ENCODE measurements at regions not wholly inside any gene's neighbourhood (a gene's known extent, or its start where the extent isn't known, plus 50 kb on each side); places are given as distances from the start of the nearest gene placed in this dataset.

DNA sequence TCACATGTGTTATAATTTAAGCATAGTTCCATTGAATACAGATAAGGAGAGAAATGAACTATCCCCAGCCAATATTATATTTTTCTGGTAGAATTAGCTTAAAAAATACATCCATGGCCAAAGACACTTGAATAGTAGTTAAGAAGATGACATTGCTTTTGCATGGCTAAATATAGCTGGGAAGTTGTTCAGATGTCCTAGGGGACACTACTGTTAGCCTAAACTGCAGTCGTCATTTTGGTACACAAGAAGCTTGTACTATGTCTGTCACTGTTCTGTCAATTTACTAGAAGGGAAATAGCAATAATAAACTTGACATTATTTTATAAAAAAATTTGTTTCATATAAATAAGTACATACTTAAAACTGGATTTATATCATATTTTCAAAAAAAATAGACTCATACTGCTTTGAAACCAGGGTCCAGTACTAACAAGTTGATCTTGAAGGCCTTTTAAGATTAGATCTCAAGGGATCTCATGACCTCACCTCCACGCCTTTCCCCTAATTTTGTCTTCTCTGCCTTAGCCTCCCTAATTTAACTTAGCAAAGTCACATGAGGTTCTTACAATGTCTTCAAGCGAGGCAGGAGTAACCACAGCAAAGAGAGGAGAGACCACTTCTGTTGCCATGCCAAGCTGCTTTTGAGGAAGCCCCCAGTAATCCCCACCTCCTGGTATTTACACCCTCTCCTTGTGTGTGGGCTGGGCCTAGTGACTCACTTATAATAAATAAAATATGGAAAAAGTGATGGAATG, 81.0 kb downstream of the AVPR1A start:
- Histone ChIP-seq H3K36me3 (ENCODE audit: low read depth, low read length) (no peaks in the 10 kb centered on the region), H3K9ac (ENCODE audit: low read length) (no peak overlapping the region), H3K9me3 (ENCODE audit: low read length) (no peaks in the 10 kb centered on the region), H3F3A (ENCODE audit: low read length, unreplicated experiment) (no peaks in the 10 kb centered on the region), H3K4me2 (ENCODE audit: low read length) (no peak overlapping the region), H3K79me2 (ENCODE audit: low read length) (no peaks in the 10 kb centered on the region), H3K27me3 (ENCODE audit: low read length) (no peaks in the 10 kb centered on the region), H3K9me2 (replicated peaks; ENCODE audit: low read length) (no peaks in the 10 kb centered on the region), H3K4me1 (ENCODE audit: insufficient read depth, low read length) (peaks cover 6% of the 10 kb centered on the region), H2AFZ (ENCODE audit: low read length) (no peak overlapping the region), H3K27ac (ENCODE audit: low read length) (no peak overlapping the region), H4K20me1 (ENCODE audit: low read length) (no peaks in the 10 kb centered on the region), H3K4me3 (ENCODE audit: low read length) (no peak overlapping the region)
- no TSS peak for BruUV-seq (replicated peaks)
- TF ChIP-seq, protein P1, sequence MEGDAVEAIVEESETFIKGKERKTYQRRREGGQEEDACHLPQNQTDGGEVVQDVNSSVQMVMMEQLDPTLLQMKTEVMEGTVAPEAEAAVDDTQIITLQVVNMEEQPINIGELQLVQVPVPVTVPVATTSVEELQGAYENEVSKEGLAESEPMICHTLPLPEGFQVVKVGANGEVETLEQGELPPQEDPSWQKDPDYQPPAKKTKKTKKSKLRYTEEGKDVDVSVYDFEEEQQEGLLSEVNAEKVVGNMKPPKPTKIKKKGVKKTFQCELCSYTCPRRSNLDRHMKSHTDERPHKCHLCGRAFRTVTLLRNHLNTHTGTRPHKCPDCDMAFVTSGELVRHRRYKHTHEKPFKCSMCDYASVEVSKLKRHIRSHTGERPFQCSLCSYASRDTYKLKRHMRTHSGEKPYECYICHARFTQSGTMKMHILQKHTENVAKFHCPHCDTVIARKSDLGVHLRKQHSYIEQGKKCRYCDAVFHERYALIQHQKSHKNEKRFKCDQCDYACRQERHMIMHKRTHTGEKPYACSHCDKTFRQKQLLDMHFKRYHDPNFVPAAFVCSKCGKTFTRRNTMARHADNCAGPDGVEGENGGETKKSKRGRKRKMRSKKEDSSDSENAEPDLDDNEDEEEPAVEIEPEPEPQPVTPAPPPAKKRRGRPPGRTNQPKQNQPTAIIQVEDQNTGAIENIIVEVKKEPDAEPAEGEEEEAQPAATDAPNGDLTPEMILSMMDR (conservative IDR thresholded peaks at IDR 0.05; ENCODE audit: low read depth, low read length), result no peak
- TF ChIP-seq EZH2 (IDR thresholded peaks at IDR 0.05; ENCODE audit: low read length, unreplicated experiment) (no peak), EZH2phosphoT487 (IDR thresholded peaks at IDR 0.05; ENCODE audit: borderline replicate concordance, low read length) (no peak)
- intact Hi-C loops (cut with micrococcal nuclease), result loop anchor here (1.0 to 5.0 kb wide), 4 partner anchors 103 to 488 kb away; partner anchors contain the start of gene PPM1H
- ChIA-PET POLR2A (ENCODE audit: unreplicated experiment) (interaction anchor here (0.5 kb wide), 1 partner anchor 270 kb away, joined by 5 read pairs; no protein-coding TSS in a partner anchor), CTCF (interaction anchor here (1.5 to 1.7 kb wide), 2 partner anchors 270 to 488 kb away, joined by 6 to 10 read pairs; no protein-coding TSS in a partner anchor)
- ATAC-seq (no peak), DNase-seq (no peak)

DNA sequence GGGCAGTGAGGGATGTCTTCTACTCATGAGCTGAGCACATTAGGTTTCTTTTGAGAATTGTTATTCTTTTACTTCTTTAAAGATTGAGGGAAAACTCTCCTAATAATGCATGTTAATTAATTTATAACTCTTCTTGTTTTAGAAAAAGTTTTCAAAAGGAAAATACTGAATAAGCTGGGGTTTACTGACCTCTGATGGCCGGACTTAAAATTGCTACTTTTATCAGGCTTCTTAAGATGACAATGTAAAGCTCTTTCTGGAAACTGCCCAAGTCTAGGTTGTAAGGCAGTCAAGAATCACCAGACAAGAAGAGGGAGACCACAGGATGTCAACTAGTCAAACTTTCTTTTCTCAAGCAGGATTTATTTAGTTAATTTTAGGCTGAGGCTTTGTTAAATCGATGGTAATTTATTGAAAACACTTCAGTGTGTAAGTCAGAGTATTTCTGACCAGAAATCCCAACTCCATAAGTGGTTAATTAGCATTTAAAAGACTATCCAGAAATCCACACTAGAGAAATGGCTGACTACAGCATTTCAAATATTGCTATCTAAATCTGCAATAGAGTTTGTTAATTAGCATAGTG, 82.1 kb downstream of the AVPR1A start:
- Histone ChIP-seq H3K9me3 (ENCODE audit: low read length) (no peaks in the 10 kb centered on the region), H3K9me2 (replicated peaks; ENCODE audit: low read length) (no peaks in the 10 kb centered on the region), H3K79me2 (ENCODE audit: low read length) (no peaks in the 10 kb centered on the region), H4K20me1 (ENCODE audit: low read length) (no peaks in the 10 kb centered on the region), H3K9ac (ENCODE audit: low read length) (no peak overlapping the region), H3K36me3 (ENCODE audit: low read depth, low read length) (no peaks in the 10 kb centered on the region), H3K27ac (ENCODE audit: low read length) (no peak overlapping the region), H3K4me1 (ENCODE audit: insufficient read depth, low read length) (peaks cover 12% of the 10 kb centered on the region), H2AFZ (ENCODE audit: low read length) (no peak overlapping the region), H3K27me3 (ENCODE audit: low read length) (no peaks in the 10 kb centered on the region), H3K4me3 (ENCODE audit: low read length) (no peak overlapping the region), H3K4me2 (ENCODE audit: low read length) (no peak overlapping the region), H3F3A (ENCODE audit: low read length, unreplicated experiment) (no peaks in the 10 kb centered on the region)
- CTCF ChIA-PET, result interaction anchor here (0.5 to 1.7 kb wide), 14 partner anchors 97 to 634 kb away, joined by 3 to 19 read pairs (median 4); partner anchors contain the start of gene PPM1H
- intact Hi-C loops (cut with micrococcal nuclease), result loop anchor here (1.0 to 5.0 kb wide), 5 partner anchors 102 to 631 kb away; partner anchors contain the start of gene PPM1H
- no TSS peak for BruUV-seq (replicated peaks)
- peak; percentile 87 for DNase-seq
- TF ChIP-seq EZH2 (IDR thresholded peaks at IDR 0.05; ENCODE audit: low read length, unreplicated experiment) (no peak), EZH2phosphoT487 (IDR thresholded peaks at IDR 0.05; ENCODE audit: borderline replicate concordance, low read length) (no peak)
- TF ChIP-seq, protein P1 (conservative IDR thresholded peaks at IDR 0.05; ENCODE audit: low read depth, low read length), result peak; percentile 88
- ATAC-seq, result peak; percentile 48
- POLR2A ChIA-PET (ENCODE audit: unreplicated experiment), result interaction anchor here (0.6 to 0.7 kb wide), 4 partner anchors 101 to 1335 kb away, joined by 4 to 6 read pairs (median 4); partner anchors contain the start of gene XPOT

Measured in PC-3 (cell line).